WTC11 (cell line): ENCODE measurements at regions not wholly inside any gene's neighbourhood (a gene's known extent, or its start where the extent isn't known, plus 50 kb on each side); places are given as distances from the start of the nearest gene placed in this dataset.
A peak's percentile ranks its signal among the peaks of the same experiment; 100 is the strongest.

Experiments
- ATAC-seq: fragments of 200-7000 bp; cut with Tn5 transposase; 2 replicates; pipeline ENCODE4 v1.10.0; 2021; ENCODE audit warnings: mild to moderate bottlenecking, moderate library complexity
- CTCF ChIA-PET: fragments of 300-600 bp; sonication (Branson Sonifier 250); formaldehyde crosslinking; loops from one replicate; lab custom pipeline; 2021; ENCODE audit warnings: antibody characterized with exemption; lab: Charles Lee
- POLR2A ChIA-PET: fragments of 350-600 bp; sonication (Branson Sonifier 250); formaldehyde crosslinking; loops from one replicate; lab custom pipeline; 2021; ENCODE audit warnings: antibody characterized with exemption; lab: Charles Lee
- DNase-seq: peaks from one replicate; pipeline ENCODE4 v3.0.0; 2021; ENCODE audit warnings: low spot score
- H3K27ac Mint-ChIP-seq: 2 replicates; pipeline ENCODE4 v1.8.0; 2021; ENCODE audit warnings: mixed read lengths
- H3K27me3 Mint-ChIP-seq: 2 replicates; pipeline ENCODE4 v1.8.0; 2021; ENCODE audit warnings: low read depth, mild to moderate bottlenecking, moderate library complexity, mixed read lengths
- H3K36me3 Mint-ChIP-seq: 2 replicates; pipeline ENCODE4 v1.8.0; 2021; ENCODE audit warnings: mixed read lengths
- H3K4me1 Mint-ChIP-seq: 2 replicates; pipeline ENCODE4 v1.8.0; 2022; ENCODE audit warnings: mixed read lengths
- H3K4me3 Mint-ChIP-seq: 2 replicates; pipeline ENCODE4 v1.8.0; 2021; ENCODE audit warnings: mild to moderate bottlenecking, moderate library complexity, mixed read lengths
- H3K9me3 Mint-ChIP-seq: 2 replicates; pipeline ENCODE4 v1.8.0; 2021; ENCODE audit warnings: mixed read lengths
- CREM ChIP-seq: sonication (generic); formaldehyde crosslinking; IDR thresholded peaks from 2 replicates; pipeline ENCODE4 v1.8.1; 2022; ENCODE audit warnings: mild to moderate bottlenecking, missing genetic modification reagents, moderate library complexity
- FOXP1 ChIP-seq: sonication (generic); formaldehyde crosslinking; IDR thresholded peaks from 2 replicates; pipeline ENCODE4 v1.8.0; 2022; ENCODE audit warnings: missing genetic modification reagents, mild to moderate bottlenecking, moderate library complexity, borderline replicate concordance
- GTF2I ChIP-seq: fragments of 250-450 bp; sonication (Bioruptor Pico); conservative IDR thresholded peaks from 2 replicates; pipeline ENCODE4 v1.4.0; 2021; ENCODE audit warnings: mild to moderate bottlenecking
- SOX15 ChIP-seq: fragments of 250-450 bp; sonication (Bioruptor Pico); IDR thresholded peaks from 2 replicates; pipeline ENCODE4 v1.9.0; 2021; ENCODE audit warnings: mild to moderate bottlenecking
- ZNF121 ChIP-seq: sonication (generic); formaldehyde crosslinking; IDR thresholded peaks from 2 replicates; pipeline ENCODE4 v1.8.0; 2023; ENCODE audit warnings: missing genetic modification reagents
- ZNF396 ChIP-seq: fragments of 250-450 bp; sonication (Bioruptor Pico); IDR thresholded peaks from 2 replicates; pipeline ENCODE4 v1.8.0; 2021; ENCODE audit warnings: mild to moderate bottlenecking, moderate library complexity, borderline replicate concordance
- TF ChIP-seq, protein P1 (sequence below): fragments of 200-600 bp; IDR thresholded peaks from 2 replicates; pipeline ENCODE4 v1.8.0; 2022; ENCODE audit warnings: antibody characterized with exemption
- TF ChIP-seq, protein P2 (sequence below): sonication (generic); formaldehyde crosslinking; IDR thresholded peaks from 2 replicates; pipeline ENCODE4 v1.8.1; 2023; ENCODE audit warnings: mild to moderate bottlenecking, missing genetic modification reagents, moderate library complexity
- TF ChIP-seq, protein P3 (sequence below): sonication (generic); formaldehyde crosslinking; IDR thresholded peaks from 2 replicates; pipeline ENCODE4 v1.8.0; 2022; ENCODE audit warnings: mild to moderate bottlenecking, missing genetic modification reagents
- TF ChIP-seq, protein P4 (sequence below): sonication (generic); formaldehyde crosslinking; IDR thresholded peaks from 2 replicates; pipeline ENCODE4 v1.8.0; 2022; ENCODE audit warnings: mild to moderate bottlenecking, missing genetic modification reagents

DNA sequence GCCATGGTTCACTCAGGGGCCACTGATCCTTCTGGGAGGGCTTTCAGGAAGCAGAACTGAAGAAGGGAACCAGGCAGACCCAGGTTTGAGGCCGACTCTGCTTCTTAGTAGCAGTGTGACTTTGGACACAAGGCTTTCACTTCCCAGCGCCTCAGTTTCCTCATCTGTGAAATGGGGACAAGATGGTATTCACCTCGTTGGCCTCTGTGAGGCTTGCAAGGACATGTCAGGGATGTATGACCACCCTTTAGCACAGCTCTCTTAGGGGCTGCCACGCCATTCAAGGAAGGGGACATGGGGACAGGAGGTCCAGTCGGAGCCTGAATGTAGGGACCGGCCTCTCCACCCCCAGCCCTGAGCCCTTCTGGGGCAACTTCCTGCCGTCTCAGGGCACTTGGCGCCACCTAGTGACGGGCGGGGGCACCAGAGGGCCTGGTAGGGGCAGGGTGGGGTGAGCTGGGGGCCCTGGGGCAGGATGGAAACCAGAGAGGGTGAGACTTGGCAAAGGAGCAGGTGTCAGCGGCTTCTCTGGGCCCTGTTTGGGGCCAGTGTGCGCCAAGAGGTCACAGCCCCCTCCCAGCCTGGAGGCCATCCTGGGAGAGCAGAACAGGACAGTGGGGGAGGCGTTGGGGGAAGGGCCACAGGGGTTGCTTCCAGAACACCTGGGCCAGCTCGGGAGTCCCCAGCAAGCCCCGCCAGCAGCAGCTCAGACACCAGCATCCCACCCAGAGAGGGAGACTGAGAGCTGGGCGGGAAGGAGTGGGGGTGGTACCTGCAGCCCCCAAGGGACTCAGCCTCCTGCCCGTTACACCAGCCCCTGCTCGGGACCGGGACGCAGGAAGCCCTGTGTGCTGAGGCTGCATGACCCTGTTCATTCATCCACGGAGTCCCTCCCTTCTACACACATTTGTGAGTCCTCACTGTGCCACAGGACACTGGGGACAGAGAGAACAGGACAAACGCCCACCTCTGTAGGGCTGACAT is 102.5 kb upstream of the TARDBP start:
- H3K27ac Mint-ChIP-seq = no peak overlapping the region
- DNase-seq (peak; percentile 92), ATAC-seq (peak; percentile 87)
- TF ChIP-seq, protein P1, sequence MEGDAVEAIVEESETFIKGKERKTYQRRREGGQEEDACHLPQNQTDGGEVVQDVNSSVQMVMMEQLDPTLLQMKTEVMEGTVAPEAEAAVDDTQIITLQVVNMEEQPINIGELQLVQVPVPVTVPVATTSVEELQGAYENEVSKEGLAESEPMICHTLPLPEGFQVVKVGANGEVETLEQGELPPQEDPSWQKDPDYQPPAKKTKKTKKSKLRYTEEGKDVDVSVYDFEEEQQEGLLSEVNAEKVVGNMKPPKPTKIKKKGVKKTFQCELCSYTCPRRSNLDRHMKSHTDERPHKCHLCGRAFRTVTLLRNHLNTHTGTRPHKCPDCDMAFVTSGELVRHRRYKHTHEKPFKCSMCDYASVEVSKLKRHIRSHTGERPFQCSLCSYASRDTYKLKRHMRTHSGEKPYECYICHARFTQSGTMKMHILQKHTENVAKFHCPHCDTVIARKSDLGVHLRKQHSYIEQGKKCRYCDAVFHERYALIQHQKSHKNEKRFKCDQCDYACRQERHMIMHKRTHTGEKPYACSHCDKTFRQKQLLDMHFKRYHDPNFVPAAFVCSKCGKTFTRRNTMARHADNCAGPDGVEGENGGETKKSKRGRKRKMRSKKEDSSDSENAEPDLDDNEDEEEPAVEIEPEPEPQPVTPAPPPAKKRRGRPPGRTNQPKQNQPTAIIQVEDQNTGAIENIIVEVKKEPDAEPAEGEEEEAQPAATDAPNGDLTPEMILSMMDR = peak; percentile 71; the same call in 1 of the 2 replicates
- TF ChIP-seq ZNF396 (CRISPR knock-in tag) = no peak
- TF ChIP-seq, protein P2, sequence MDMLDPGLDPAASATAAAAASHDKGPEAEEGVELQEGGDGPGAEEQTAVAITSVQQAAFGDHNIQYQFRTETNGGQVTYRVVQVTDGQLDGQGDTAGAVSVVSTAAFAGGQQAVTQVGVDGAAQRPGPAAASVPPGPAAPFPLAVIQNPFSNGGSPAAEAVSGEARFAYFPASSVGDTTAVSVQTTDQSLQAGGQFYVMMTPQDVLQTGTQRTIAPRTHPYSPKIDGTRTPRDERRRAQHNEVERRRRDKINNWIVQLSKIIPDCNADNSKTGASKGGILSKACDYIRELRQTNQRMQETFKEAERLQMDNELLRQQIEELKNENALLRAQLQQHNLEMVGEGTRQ (CRISPR knock-in tag) = 0 out of 2 replicates have a peak, but pooled peaks have one; percentile 12
- TF ChIP-seq FOXP1 (CRISPR knock-in tag) = 0 out of 2 replicates have a peak, but pooled peaks have one; percentile 5
- peak; percentile 83 for TF ChIP-seq GTF2I (CRISPR knock-in tag)
- TF ChIP-seq ZNF121 = peak; percentile 80
- TF ChIP-seq, protein P3, sequence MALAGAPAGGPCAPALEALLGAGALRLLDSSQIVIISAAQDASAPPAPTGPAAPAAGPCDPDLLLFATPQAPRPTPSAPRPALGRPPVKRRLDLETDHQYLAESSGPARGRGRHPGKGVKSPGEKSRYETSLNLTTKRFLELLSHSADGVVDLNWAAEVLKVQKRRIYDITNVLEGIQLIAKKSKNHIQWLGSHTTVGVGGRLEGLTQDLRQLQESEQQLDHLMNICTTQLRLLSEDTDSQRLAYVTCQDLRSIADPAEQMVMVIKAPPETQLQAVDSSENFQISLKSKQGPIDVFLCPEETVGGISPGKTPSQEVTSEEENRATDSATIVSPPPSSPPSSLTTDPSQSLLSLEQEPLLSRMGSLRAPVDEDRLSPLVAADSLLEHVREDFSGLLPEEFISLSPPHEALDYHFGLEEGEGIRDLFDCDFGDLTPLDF (CRISPR knock-in tag) = no peak
- TF ChIP-seq, all 79 proteins: peak for 5
- Mint-ChIP-seq H3K36me3 (no peaks in the 10 kb centered on the region), H3K9me3 (no peaks in the 10 kb centered on the region), H3K4me3 (no peak overlapping the region), H3K4me1 (peaks cover 26% of the 10 kb centered on the region), H3K27me3 (no peaks in the 10 kb centered on the region; the same call in 1 of the 2 replicates)
- CTCF ChIA-PET = interaction anchor here (0.6 to 3.0 kb wide), 55 partner anchors 9 to 1259 kb away, joined by 3 to 33 read pairs (median 4); no protein-coding TSS in a partner anchor
- POLR2A ChIA-PET = no interaction called here

DNA sequence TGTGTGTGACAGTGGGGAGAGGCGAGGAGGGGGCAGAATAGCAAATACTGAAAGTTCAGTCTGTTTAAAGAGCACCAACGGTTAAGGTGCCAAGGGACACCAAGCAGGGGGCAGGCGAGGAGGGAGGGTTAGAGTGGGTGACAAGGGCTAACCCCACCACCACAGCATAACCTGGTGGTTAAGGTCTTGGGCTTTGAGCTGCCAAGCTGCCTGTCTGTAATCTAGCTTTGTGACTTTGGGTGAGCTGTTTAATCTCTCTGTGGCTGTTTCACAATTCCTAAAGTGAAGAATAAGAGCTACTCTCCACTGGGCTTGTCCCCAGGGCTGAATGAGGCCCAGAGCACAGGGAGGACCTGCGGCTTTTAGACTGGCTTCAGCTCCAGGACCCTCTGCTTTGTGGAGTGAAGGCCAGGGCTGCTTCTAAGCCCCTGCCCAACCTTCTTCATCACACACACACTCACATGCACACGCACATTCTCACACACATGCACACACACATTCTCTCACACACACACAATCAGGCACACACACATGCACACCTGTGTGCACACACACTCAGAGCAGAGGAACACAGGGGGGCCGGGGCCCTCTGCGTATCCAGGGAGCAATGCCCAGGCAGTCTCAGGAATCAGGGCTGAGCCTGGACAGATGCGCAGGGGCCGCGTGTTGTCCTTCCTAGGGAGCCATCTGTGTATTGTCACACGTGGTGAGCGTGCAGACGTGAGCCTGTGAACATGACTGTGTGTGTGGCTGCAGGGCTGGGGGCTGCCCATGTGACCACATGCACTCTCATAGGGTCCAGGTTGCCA is 101.6 kb upstream of the TARDBP start:
- H3K4me3 Mint-ChIP-seq = no peak overlapping the region
- no peaks in the 10 kb centered on the region for H3K36me3 Mint-ChIP-seq
- no peaks in the 10 kb centered on the region; the same call in 1 of the 2 replicates for H3K27me3 Mint-ChIP-seq
- H3K27ac Mint-ChIP-seq = peak overlapping the region; percentile 1; the same call in 1 of the 2 replicates
- TF ChIP-seq, protein P1 = no peak
- TF ChIP-seq, protein P4, sequence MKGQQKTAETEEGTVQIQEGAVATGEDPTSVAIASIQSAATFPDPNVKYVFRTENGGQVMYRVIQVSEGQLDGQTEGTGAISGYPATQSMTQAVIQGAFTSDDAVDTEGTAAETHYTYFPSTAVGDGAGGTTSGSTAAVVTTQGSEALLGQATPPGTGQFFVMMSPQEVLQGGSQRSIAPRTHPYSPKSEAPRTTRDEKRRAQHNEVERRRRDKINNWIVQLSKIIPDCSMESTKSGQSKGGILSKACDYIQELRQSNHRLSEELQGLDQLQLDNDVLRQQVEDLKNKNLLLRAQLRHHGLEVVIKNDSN (CRISPR knock-in tag) = no peak
- TF ChIP-seq, all 79 proteins: peak for 0
- Mint-ChIP-seq H3K4me1 (peaks cover 25% of the 10 kb centered on the region), H3K9me3 (no peaks in the 10 kb centered on the region)
- ChIA-PET POLR2A (no interaction called here), CTCF (interaction anchor here (0.6 to 3.0 kb wide), 34 partner anchors 11 to 455 kb away, joined by 3 to 33 read pairs (median 4); no protein-coding TSS in a partner anchor)
- DNase-seq = no peak
- no peak for ATAC-seq

DNA sequence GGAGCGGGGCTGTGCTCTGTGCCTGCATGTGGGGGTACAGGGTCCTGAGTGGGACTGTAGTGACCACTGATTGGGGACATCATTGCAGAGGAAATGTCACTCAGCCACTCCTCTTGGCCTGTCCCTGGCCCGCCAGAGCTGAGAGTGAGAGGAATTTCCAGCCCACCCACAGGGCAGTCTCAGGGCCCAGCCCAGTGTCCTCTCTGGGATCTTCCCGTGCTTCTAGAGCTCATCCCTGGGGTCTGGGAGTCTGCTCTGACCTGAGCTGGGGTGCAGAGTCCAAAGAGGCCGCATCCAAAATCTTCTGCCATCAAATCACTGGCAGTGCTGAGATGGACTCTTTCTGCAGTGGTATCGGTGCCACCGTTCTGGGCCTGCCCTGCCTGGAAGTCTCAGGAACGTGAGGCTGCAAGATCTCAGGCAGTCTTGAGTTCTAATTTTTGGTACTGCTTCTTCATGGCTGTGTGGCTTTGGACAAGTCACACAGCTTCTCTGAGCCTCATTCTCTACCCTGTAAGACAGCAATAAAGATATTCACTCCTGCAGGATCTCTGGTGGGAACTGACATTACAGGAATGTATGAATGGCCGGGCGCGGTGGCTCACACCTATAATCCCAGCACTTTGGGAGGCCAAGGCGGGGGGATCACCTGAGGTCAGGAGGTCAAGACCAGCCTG is 100.8 kb upstream of the TARDBP start:
- Mint-ChIP-seq H3K27me3 (no peaks in the 10 kb centered on the region; the same call in 1 of the 2 replicates), H3K4me1 (peaks cover 29% of the 10 kb centered on the region), H3K4me3 (no peak overlapping the region), H3K27ac (peak overlapping the region; percentile 1; the same call in 1 of the 2 replicates), H3K36me3 (no peaks in the 10 kb centered on the region), H3K9me3 (no peaks in the 10 kb centered on the region)
- no peak for ATAC-seq
- TF ChIP-seq SOX15 (CRISPR knock-in tag) (no peak), CREM (CRISPR knock-in tag) (no peak)
- TF ChIP-seq, protein P1 = no peak
- ChIA-PET CTCF (no interaction called here), POLR2A (interaction anchor here (0.7 kb wide), 1 partner anchor 135 kb away, joined by 3 read pairs; no protein-coding TSS in a partner anchor)
- DNase-seq = no peak
